ENCODE measurements at regions not wholly inside any gene's neighbourhood (a gene's known extent, or its start where the extent isn't known, plus 50 kb on each side); places are given as distances from the start of the nearest gene placed in this dataset.
"Not testable (repeated sequence)": the region's sequence is repeated elsewhere in the genome, so short reads cannot be mapped to it uniquely, and the experiment has no call there.

GRCh38 chr2:18957909-18958308 is 368.5 kb upstream of the NT5C1B start:
- TF ChIP-seq, protein P1, sequence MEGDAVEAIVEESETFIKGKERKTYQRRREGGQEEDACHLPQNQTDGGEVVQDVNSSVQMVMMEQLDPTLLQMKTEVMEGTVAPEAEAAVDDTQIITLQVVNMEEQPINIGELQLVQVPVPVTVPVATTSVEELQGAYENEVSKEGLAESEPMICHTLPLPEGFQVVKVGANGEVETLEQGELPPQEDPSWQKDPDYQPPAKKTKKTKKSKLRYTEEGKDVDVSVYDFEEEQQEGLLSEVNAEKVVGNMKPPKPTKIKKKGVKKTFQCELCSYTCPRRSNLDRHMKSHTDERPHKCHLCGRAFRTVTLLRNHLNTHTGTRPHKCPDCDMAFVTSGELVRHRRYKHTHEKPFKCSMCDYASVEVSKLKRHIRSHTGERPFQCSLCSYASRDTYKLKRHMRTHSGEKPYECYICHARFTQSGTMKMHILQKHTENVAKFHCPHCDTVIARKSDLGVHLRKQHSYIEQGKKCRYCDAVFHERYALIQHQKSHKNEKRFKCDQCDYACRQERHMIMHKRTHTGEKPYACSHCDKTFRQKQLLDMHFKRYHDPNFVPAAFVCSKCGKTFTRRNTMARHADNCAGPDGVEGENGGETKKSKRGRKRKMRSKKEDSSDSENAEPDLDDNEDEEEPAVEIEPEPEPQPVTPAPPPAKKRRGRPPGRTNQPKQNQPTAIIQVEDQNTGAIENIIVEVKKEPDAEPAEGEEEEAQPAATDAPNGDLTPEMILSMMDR (IDR thresholded peaks at IDR 0.05; ENCODE audit: control insufficient read depth, extremely low read depth, insufficient read depth) = no peak
- H3K4me3 ChIP-seq (ENCODE audit: low read depth, low read length) = no peak overlapping the region
- no peak for DNase-seq (ENCODE audit: low read depth)

DNA sequence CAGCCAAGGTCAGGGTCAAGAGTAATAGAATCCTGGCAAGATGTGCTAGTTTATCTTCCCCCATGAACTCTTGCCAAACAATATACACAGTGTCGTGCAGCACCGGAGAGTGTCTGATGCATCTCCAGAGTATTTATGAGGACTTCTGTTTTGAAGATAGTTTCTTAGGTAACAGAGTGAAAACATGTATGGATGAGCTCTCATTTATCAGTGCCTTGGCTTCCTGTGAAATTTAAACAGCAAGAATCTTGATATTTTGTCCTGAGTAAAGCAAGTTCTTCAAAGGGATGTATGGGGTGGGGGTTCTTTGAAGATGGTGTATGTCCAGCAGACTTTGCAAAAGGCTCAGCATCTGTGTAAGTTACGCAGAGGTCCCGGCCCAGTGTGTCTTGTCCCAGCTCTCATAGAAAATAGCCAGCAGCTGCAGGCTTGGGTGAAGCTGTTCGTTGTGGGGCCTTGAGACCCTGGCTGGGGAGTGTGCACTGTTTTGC is 361.0 kb upstream of the NT5C1B start:
- DNase-seq (ENCODE audit: low read depth) = peak; percentile 25
- TF ChIP-seq, protein P1 (IDR thresholded peaks at IDR 0.05; ENCODE audit: control insufficient read depth, extremely low read depth, insufficient read depth) = no peak
- H3K4me3 ChIP-seq (ENCODE audit: low read depth, low read length) = no peak overlapping the region

- TF ChIP-seq, protein P1 (IDR thresholded peaks at IDR 0.05; ENCODE audit: control insufficient read depth, extremely low read depth, insufficient read depth) = no peak
- no peak overlapping the region for H3K4me3 ChIP-seq (ENCODE audit: low read depth, low read length)
- DNase-seq (ENCODE audit: low read depth) = no peak
These were observed 360.5 kb upstream of the NT5C1B start for GRCh38 chr2:18949871-18950270.

GRCh38 chr2:18940184-18940583 is 350.8 kb upstream of the NT5C1B start:
- H3K4me3 ChIP-seq (ENCODE audit: low read depth, low read length) = no peak overlapping the region
- TF ChIP-seq, protein P1 (IDR thresholded peaks at IDR 0.05; ENCODE audit: control insufficient read depth, extremely low read depth, insufficient read depth) = no peak
- DNase-seq (ENCODE audit: low read depth) = no peak

DNA sequence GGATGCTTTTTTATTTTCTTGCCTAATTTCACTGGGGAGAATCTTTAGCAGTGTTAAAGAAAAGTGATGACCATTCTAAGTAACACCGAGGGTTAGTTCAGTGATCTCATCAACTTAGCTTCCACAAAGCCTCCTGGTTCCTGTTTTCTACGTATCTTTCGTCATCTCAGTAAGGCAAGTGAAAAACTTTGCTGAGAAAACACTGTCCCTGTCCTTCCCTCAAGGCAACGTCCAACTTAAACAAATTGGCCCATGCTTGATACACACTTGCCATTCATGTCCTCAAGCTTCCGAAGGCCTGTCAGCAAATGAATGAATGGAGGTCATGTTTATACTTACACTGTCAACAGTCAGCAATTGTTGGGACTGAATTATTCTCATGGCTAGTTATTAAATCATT is 350.4 kb upstream of the NT5C1B start:
- not testable (repeated sequence) for H3K4me3 ChIP-seq (ENCODE audit: low read depth, low read length); DNase-seq (ENCODE audit: low read depth)

DNA sequence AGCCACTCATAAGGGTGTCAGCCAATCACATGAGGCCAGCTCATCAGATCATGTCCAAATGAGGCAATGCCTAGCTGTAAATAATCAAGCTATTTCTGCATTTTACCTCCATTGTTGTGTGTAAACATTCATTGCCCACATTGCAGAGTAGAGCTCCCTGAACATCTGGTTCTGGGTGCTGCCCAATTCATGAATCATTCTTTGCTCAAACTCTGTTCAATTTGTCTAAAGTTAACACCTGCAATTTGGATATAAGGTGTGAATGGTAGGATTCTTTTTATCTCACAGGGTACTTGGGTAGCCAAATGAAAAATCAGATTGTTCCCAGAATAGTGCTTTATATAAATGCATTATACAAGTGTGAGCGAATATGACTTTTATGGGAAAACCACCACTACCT is 345.5 kb upstream of the NT5C1B start:
- H3K4me3 ChIP-seq (ENCODE audit: low read depth, low read length) = no peak overlapping the region
- TF ChIP-seq, protein P1 (IDR thresholded peaks at IDR 0.05; ENCODE audit: control insufficient read depth, extremely low read depth, insufficient read depth) = no peak
- no peak for DNase-seq (ENCODE audit: low read depth)

GRCh38 chr2:18932853-18933252 is 343.5 kb upstream of the NT5C1B start:
- no peak overlapping the region for H3K4me3 ChIP-seq (ENCODE audit: low read depth, low read length)
- TF ChIP-seq, protein P1 (IDR thresholded peaks at IDR 0.05; ENCODE audit: control insufficient read depth, extremely low read depth, insufficient read depth) = no peak
- DNase-seq (ENCODE audit: low read depth) = no peak
